IMR-90 (cell line): ENCODE measurements at regions not wholly inside any gene's neighbourhood (a gene's known extent, or its start where the extent isn't known, plus 50 kb on each side); places are given as distances from the start of the nearest gene placed in this dataset.
A peak's percentile ranks its signal among the peaks of the same experiment; 100 is the strongest.

Experiments
- ATAC-seq: fragments of 200-7000 bp; cut with Tn5 transposase; 2 replicates; pipeline ENCODE4 v1.9.1; 2020; ENCODE audit warnings: low read depth, mild to moderate bottlenecking, moderate library complexity
- BruUV-seq: library from RNA; stranded (reverse); fragments of 400-500 nt; replicated peaks from 2 replicates; lab custom pipeline; 2021; lab: Mats Ljungman, UMichigan
- CTCF ChIA-PET: fragments of 300-600 bp; formaldehyde crosslinking; extraction: SDS; loops from one replicate; lab custom pipeline; 2021; ENCODE audit warnings: antibody characterized with exemption; lab: Yijun Ruan, JAX
- POLR2A ChIA-PET: fragments of 300-600 bp; sonication (Branson Sonifier 250); formaldehyde crosslinking; loops from one replicate; lab custom pipeline; 2022; ENCODE audit warnings: antibody characterized with exemption; ENCODE audit not compliant: unreplicated experiment; lab: Charles Lee
- DNase-seq: peaks from one replicate; pipeline ENCODE4 v3.0.0; 2013
- H2AFZ ChIP-seq: replicated peaks from 2 replicates; pipeline ENCODE3; 2013; ENCODE audit warnings: low read length, mild to moderate bottlenecking; ENCODE audit not compliant: poor library complexity
- H2AK5ac ChIP-seq: 2 replicates; pipeline ENCODE4 v1.6.1; 2013; ENCODE audit warnings: low read depth, low read length, inconsistent platforms
- H2AK9ac ChIP-seq: replicated peaks from 2 replicates; pipeline ENCODE3; 2013; ENCODE audit warnings: mild to moderate bottlenecking, low read depth, low read length, moderate library complexity; ENCODE audit not compliant: poor library complexity
- H2BK120ac ChIP-seq: 2 replicates; pipeline ENCODE4 v1.6.1; 2013; ENCODE audit warnings: low read depth, low read length, inconsistent platforms
- H2BK15ac ChIP-seq: 3 replicates; pipeline ENCODE4 v1.6.1; 2013; ENCODE audit warnings: low read depth, low read length, inconsistent platforms
- H2BK20ac ChIP-seq: 2 replicates; pipeline ENCODE4 v1.6.1; 2013; ENCODE audit warnings: low read depth, mild to moderate bottlenecking, inconsistent platforms, low read length, moderate library complexity
- H2BK5ac ChIP-seq: 2 replicates; pipeline ENCODE4 v1.6.1; 2013; ENCODE audit warnings: mild to moderate bottlenecking, low read depth, low read length, inconsistent platforms; ENCODE audit not compliant: poor library complexity, severe bottlenecking
- H3K14ac ChIP-seq: replicated peaks from 2 replicates; pipeline ENCODE4 v1.6.1; 2013; ENCODE audit warnings: low read depth, low read length, inconsistent platforms
- H3K18ac ChIP-seq: 2 replicates; pipeline ENCODE4 v1.6.1; 2013; ENCODE audit warnings: low read depth, low read length, control low read depth
- H3K23ac ChIP-seq: 2 replicates; pipeline ENCODE4 v1.6.1; 2013; ENCODE audit warnings: low read depth, low read length, inconsistent platforms
- H3K27ac ChIP-seq: 2 replicates; pipeline ENCODE4 v1.5.1; 2013; ENCODE audit warnings: mild to moderate bottlenecking, control low read depth, low read length; ENCODE audit not compliant: insufficient read depth
- H3K27me3 ChIP-seq: 2 replicates; pipeline ENCODE4 v1.6.1; 2013; ENCODE audit warnings: low read length; ENCODE audit not compliant: control insufficient read depth, insufficient read depth
- H3K36me3 ChIP-seq: 2 replicates; pipeline ENCODE4 v1.6.1; 2013; ENCODE audit warnings: low read length, mixed read lengths; ENCODE audit not compliant: control insufficient read depth, insufficient read depth
- H3K4ac ChIP-seq: 2 replicates; pipeline ENCODE4 v1.6.1; 2013; ENCODE audit warnings: low read depth, low read length, inconsistent platforms
- H3K4me1 ChIP-seq: 2 replicates; pipeline ENCODE4 v1.6.1; 2013; ENCODE audit warnings: low read length, mixed read lengths; ENCODE audit not compliant: control insufficient read depth, insufficient read depth
- H3K4me2 ChIP-seq: 2 replicates; pipeline ENCODE4 v1.6.1; 2013; ENCODE audit warnings: low read depth, mild to moderate bottlenecking, control low read depth, low read length, moderate library complexity
- H3K4me3 ChIP-seq: 2 replicates; pipeline ENCODE4 v1.5.1; 2013; ENCODE audit warnings: low read depth, mild to moderate bottlenecking, control low read depth, low read length, moderate library complexity; ENCODE audit not compliant: insufficient read depth
- H3K56ac ChIP-seq: 2 replicates; pipeline ENCODE4 v1.6.1; 2013; ENCODE audit warnings: low read length, inconsistent platforms; ENCODE audit not compliant: insufficient read depth; ENCODE audit errors: extremely low read depth
- H3K79me1 ChIP-seq, 2 experiments: 2 replicates each; pipeline ENCODE4 v1.6.1; 2013; ENCODE audit warnings: low read length in 2 of 2, inconsistent platforms in 1 of 2, low read depth in 1 of 2
- H3K9ac ChIP-seq: 2 replicates; pipeline ENCODE4 v1.6.1; 2013; ENCODE audit warnings: low read depth, low read length, control low read depth
- H3K9me1 ChIP-seq: 2 replicates; pipeline ENCODE4 v1.6.1; 2013; ENCODE audit warnings: low read length, inconsistent platforms; ENCODE audit not compliant: insufficient read depth
- H3K9me3 ChIP-seq: 2 replicates; pipeline ENCODE4 v1.6.1; 2013; ENCODE audit warnings: low read length; ENCODE audit not compliant: control insufficient read depth, insufficient read depth
- H4K20me1 ChIP-seq: 2 replicates; pipeline ENCODE4 v1.6.1; 2013; ENCODE audit warnings: low read length, inconsistent platforms; ENCODE audit not compliant: insufficient read depth
- H4K5ac ChIP-seq: 2 replicates; pipeline ENCODE4 v1.6.1; 2013; ENCODE audit warnings: mild to moderate bottlenecking, low read depth, low read length, control low read depth
- H4K8ac ChIP-seq, 2 experiments: 2 replicates each; pipeline ENCODE4 v1.6.1; 2013; ENCODE audit warnings: low read depth in 2 of 2, low read length in 2 of 2, control low read depth in 1 of 2, inconsistent platforms in 1 of 2
- H4K91ac ChIP-seq: 2 replicates; pipeline ENCODE4 v1.6.1; 2013; ENCODE audit warnings: low read depth, low read length, inconsistent platforms; ENCODE audit not compliant: insufficient read depth
- CEBPB ChIP-seq: IDR thresholded peaks from 2 replicates; pipeline ENCODE4 v1.6.1; 2012; ENCODE audit warnings: low read depth, low read length, improper control_type of control experiment
- ELK1 ChIP-seq: fragments of 150-350 bp; IDR thresholded peaks from 2 replicates; pipeline ENCODE4 v1.6.1; 2016; ENCODE audit warnings: low read depth, mild to moderate bottlenecking, low read length, moderate library complexity, borderline replicate concordance
- WGBS, 2 experiments: methylation state at CpG; one replicate each; pipeline versions ENCODE4 v1.1.5 to v1.1.7; 2013; ENCODE audit warnings: missing lambda C conversion rate in 2 of 2; ENCODE audit not compliant: insufficient read length in 1 of 2; ENCODE audit errors: extremely low coverage in 2 of 2; 5-methylcytosine and 5-hydroxymethylcytosine counted together
- dilution Hi-C: fragments of 300-500 bp; cut with HindIII; formaldehyde crosslinking; loops from one replicate; pipeline ENCODE4 v1.14.3; 2018; ENCODE audit warnings: low sequenced_read_pairs; ENCODE audit not compliant: unreplicated experiment
- in situ Hi-C: fragments of 300-500 bp; cut with MboI; formaldehyde crosslinking; loops from 3 replicates; pipeline ENCODE4 v1.14.3; 2019; ENCODE audit warnings: low sequenced_read_pairs, inconsistent platforms, mixed read lengths
- intact Hi-C: fragments of 100-400 bp; cut with micrococcal nuclease; formaldehyde crosslinking; loops from 2 replicates; pipeline ENCODE4 v1.10.0; 2022

- Histone ChIP-seq H2BK120ac (peak overlapping the region; percentile 85), H3K9me3 (no peaks in the 10 kb centered on the region), H2AK9ac (no peak overlapping the region), H3K4me3 (no peak overlapping the region), H2BK5ac (peak overlapping the region; percentile 26), H2AFZ (no peak overlapping the region), H3K4me1 (peaks cover 12% of the 10 kb centered on the region), H2BK20ac (peak overlapping the region; percentile 80; the same call in 1 of the 2 replicates), H4K20me1 (no peaks in the 10 kb centered on the region), H2BK15ac (peak overlapping the region; percentile 56; the same call in 2 of the 3 replicates), H3K9me1 (peaks cover 13% of the 10 kb centered on the region), H3K4ac (peak overlapping the region; percentile 59), H3K9ac (no peak overlapping the region), H2AK5ac (peak overlapping the region; percentile 68), H4K5ac (peak overlapping the region; percentile 82), H3K36me3 (no peaks in the 10 kb centered on the region), H3K27me3 (no peaks in the 10 kb centered on the region), H4K8ac (peak overlapping the region in 1 of 2 experiments; percentile 76; a peak in 2 of 4 replicates), H3K18ac (peak overlapping the region; percentile 88), H3K14ac (0 out of 2 replicates have a peak overlapping the region, but pooled peaks have one; percentile 72), H3K79me1 (no peaks in the 10 kb centered on the region), H3K56ac (no peak overlapping the region), H3K4me2 (no peak overlapping the region), H3K23ac (0 out of 2 replicates have a peak overlapping the region, but pooled peaks have one; percentile 7), H4K91ac (peak overlapping the region; percentile 87), H3K27ac (peak overlapping the region; percentile 86)
- in situ Hi-C loops (no loop called here), intact Hi-C loops (no loop called here), dilution Hi-C loops (no loop called here)
- no peak for TF ChIP-seq ELK1
- peak; percentile 62 for TF ChIP-seq CEBPB
- CTCF ChIA-PET: no interaction called here
- POLR2A ChIA-PET: no interaction called here
- no TSS peak for BruUV-seq
- DNase-seq (peak; percentile 92), ATAC-seq (peak; percentile 91)
- no CpG with 5 or more reads among the region's 7 CpGs for WGBS, 2 experiments
Measured at GRCh38 chr10:44293842-44294241, 91.1 kb downstream of the CXCL12 start.
